ENCODE measurements at regions not wholly inside any gene's neighbourhood (a gene's known extent, or its start where the extent isn't known, plus 50 kb on each side); places are given as distances from the start of the nearest gene placed in this dataset.

DNA sequence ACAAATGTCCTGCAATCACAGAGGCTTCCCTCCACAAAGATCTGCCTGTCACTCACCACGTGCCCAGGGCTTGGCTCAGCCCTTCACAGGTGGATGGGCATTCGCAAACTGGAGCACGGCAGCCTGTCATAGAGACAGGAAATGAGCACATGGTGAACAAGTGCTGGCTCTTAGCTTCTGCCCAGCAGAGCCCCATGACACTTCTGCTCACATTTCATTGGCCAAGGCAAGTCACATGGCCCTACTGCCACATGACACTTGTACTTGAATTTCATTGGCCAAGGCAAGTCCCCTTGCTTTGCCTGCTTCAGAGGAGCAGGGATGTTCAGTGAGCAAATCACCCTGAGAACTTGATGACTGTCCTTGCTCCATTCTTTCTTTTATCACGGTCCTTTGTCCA, 110.8 kb upstream of the PPP2R2D start:
- no peak overlapping the region for H3K9ac ChIP-seq (ENCODE audit: extremely low read depth, insufficient read length, low read length)
- no peak overlapping the region for H2AFZ ChIP-seq (ENCODE audit: low read length)
- peaks cover 6% of the 10 kb centered on the region for H3K9me3 ChIP-seq (ENCODE audit: control insufficient read depth, low read depth, low read length)
- no peak overlapping the region for H2BK12ac ChIP-seq (ENCODE audit: insufficient read length, low read depth, low read length)
- H3K23ac ChIP-seq (ENCODE audit: insufficient read length, low read depth, low read length) = no peak overlapping the region
- no peak overlapping the region for H3K18ac ChIP-seq (ENCODE audit: insufficient read length, low read depth, low read length)
- TF ChIP-seq, protein P1, sequence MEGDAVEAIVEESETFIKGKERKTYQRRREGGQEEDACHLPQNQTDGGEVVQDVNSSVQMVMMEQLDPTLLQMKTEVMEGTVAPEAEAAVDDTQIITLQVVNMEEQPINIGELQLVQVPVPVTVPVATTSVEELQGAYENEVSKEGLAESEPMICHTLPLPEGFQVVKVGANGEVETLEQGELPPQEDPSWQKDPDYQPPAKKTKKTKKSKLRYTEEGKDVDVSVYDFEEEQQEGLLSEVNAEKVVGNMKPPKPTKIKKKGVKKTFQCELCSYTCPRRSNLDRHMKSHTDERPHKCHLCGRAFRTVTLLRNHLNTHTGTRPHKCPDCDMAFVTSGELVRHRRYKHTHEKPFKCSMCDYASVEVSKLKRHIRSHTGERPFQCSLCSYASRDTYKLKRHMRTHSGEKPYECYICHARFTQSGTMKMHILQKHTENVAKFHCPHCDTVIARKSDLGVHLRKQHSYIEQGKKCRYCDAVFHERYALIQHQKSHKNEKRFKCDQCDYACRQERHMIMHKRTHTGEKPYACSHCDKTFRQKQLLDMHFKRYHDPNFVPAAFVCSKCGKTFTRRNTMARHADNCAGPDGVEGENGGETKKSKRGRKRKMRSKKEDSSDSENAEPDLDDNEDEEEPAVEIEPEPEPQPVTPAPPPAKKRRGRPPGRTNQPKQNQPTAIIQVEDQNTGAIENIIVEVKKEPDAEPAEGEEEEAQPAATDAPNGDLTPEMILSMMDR (conservative IDR thresholded peaks at IDR 0.05) = no peak
- Mint-ChIP-seq H3K4me1 (peaks cover 13 to 16% of the 10 kb centered on the region in 2 experiments), H3K27me3 (ENCODE audit: low read depth) (peaks cover 1% of the 10 kb centered on the region; the same call in 1 of the 2 replicates), H3K9me3 (peaks cover 11 to 18% of the 10 kb centered on the region in 2 experiments), H3K27ac (no peak overlapping the region), H3K36me3 (ENCODE audit: insufficient read depth in 1 of 3, low read depth in 3 of 3) (peaks cover 0 to 18% (median 3%) of the 10 kb centered on the region in 3 experiments; a peak in 3 of 7 replicates), H3K4me3 (no peak overlapping the region)
- H3K79me2 ChIP-seq (ENCODE audit: insufficient read depth, low read length) = no peaks in the 10 kb centered on the region
- H3K23me2 ChIP-seq (ENCODE audit: insufficient read length, low read depth, low read length, poor library complexity, severe bottlenecking) = no peaks in the 10 kb centered on the region
- no peaks in the 10 kb centered on the region for H3K79me1 ChIP-seq (ENCODE audit: insufficient read depth, low read depth, low read length, poor library complexity, severe bottlenecking)
- H4K20me1 ChIP-seq (ENCODE audit: control insufficient read depth, insufficient read depth, insufficient read length) = no peaks in the 10 kb centered on the region
- no CpG with 5 or more reads among the region's 4 CpGs for WGBS (ENCODE audit: extremely low coverage, insufficient read length, low lambda C conversion rate)
- no peak overlapping the region for H4K8ac ChIP-seq (replicated peaks; ENCODE audit: insufficient read length, low read depth, low read length)
- no peak overlapping the region for H4K91ac ChIP-seq (ENCODE audit: insufficient read length, low read depth, low read length)
- no peak overlapping the region for H2BK5ac ChIP-seq (ENCODE audit: insufficient read length, low read length)
- DNase-seq = peak; percentile 45
- H3K56ac ChIP-seq (ENCODE audit: insufficient read length, low read depth, low read length) = no peak overlapping the region
- H3K4me2 ChIP-seq (ENCODE audit: insufficient read depth, insufficient read length, low read length) = no peak overlapping the region
- H3K4ac ChIP-seq (ENCODE audit: low read depth, low read length) = no peak overlapping the region
- H2BK15ac ChIP-seq (ENCODE audit: low read depth, low read length) = no peak overlapping the region
- H3K27me3 ChIP-seq (ENCODE audit: insufficient read depth, low read length) = no peaks in the 10 kb centered on the region
- H3K27ac ChIP-seq (ENCODE audit: insufficient read length, low read depth, low read length) = no peak overlapping the region
- no peak overlapping the region for H3T11ph ChIP-seq (ENCODE audit: low read length)
- H3K14ac ChIP-seq (ENCODE audit: insufficient read depth, low read length) = no peak overlapping the region
- peaks cover 5% of the 10 kb centered on the region; the same call in 1 of the 2 replicates for H3K4me1 ChIP-seq (ENCODE audit: insufficient read depth, low read length)
- H2BK120ac ChIP-seq (ENCODE audit: low read depth, low read length, poor library complexity, severe bottlenecking) = no peak overlapping the region
- H4K5ac ChIP-seq (ENCODE audit: insufficient read length, low read depth, low read length) = no peak overlapping the region
- no peak overlapping the region for H2BK20ac ChIP-seq (ENCODE audit: low read depth, low read length, poor library complexity, severe bottlenecking)
- H2AK5ac ChIP-seq (ENCODE audit: insufficient read length, low read length) = no peak overlapping the region
